ENCODE measurements at regions not wholly inside any gene's neighbourhood (a gene's known extent, or its start where the extent isn't known, plus 50 kb on each side); places are given as distances from the start of the nearest gene placed in this dataset.
"Not testable (repeated sequence)": the region's sequence is repeated elsewhere in the genome, so short reads cannot be mapped to it uniquely, and the experiment has no call there.

DNA sequence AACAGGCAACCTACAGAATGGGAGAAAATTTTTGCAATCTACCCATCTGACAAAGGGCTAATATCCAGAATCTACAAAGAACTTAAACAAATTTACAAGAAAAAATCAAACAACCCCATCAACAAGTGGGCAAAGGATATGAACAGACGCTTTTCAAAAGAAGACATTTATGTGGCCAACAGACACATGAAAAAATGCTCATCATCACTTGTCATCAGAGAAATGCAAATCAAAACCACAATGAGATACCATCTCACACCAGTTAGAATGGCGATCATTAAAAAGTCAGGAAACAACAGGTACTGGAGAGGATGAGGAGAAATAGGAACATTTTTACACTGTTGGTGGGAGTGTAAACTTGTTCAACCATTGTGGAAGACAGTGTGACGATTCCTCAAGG, 321.6 kb downstream of the RPLP1 start:
- TF ChIP-seq, protein P1, sequence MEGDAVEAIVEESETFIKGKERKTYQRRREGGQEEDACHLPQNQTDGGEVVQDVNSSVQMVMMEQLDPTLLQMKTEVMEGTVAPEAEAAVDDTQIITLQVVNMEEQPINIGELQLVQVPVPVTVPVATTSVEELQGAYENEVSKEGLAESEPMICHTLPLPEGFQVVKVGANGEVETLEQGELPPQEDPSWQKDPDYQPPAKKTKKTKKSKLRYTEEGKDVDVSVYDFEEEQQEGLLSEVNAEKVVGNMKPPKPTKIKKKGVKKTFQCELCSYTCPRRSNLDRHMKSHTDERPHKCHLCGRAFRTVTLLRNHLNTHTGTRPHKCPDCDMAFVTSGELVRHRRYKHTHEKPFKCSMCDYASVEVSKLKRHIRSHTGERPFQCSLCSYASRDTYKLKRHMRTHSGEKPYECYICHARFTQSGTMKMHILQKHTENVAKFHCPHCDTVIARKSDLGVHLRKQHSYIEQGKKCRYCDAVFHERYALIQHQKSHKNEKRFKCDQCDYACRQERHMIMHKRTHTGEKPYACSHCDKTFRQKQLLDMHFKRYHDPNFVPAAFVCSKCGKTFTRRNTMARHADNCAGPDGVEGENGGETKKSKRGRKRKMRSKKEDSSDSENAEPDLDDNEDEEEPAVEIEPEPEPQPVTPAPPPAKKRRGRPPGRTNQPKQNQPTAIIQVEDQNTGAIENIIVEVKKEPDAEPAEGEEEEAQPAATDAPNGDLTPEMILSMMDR (IDR thresholded peaks at IDR 0.05), result not testable (repeated sequence)
- not testable (repeated sequence) for TF ChIP-seq EP300, POLR2AphosphoS5, POLR2A (IDR thresholded peaks at IDR 0.05)

All from sigmoid colon (tissue), 4 donors.